Adrenal gland (tissue), 9 donors: ENCODE measurements at regions not wholly inside any gene's neighbourhood (a gene's known extent, or its start where the extent isn't known, plus 50 kb on each side); places are given as distances from the start of the nearest gene placed in this dataset.

Experiments used
- DNase-seq, 7 donors: peaks; one replicate each; pipeline ENCODE4 v3.0.0-alpha.2; 2019 to 2020
- H3K27ac ChIP-seq, 5 donors: fragments of 200-600 bp; sonication (generic) in 4 of 5; 1 replicate in 3 of 5; 2 replicates in 2 of 5; pipeline versions ENCODE4 v1.5.1 to v1.8.0; 2016 to 2020; ENCODE audit warnings: mild to moderate bottlenecking in 1 of 5
- H3K27me3 ChIP-seq: fragments of 200-600 bp; 2 replicates; pipeline ENCODE4 v1.8.0; 2021
- H3K36me3 ChIP-seq, 2 donors: fragments of 200-600 bp; replicated peaks in 1 of 2; 1 replicate in 1 of 2; 2 replicates in 1 of 2; pipeline versions ENCODE4 v1.5.1 to v1.8.0; 2018 to 2022
- H3K4me1 ChIP-seq, 2 donors: fragments of 200-600 bp; replicated peaks in 1 of 2; 1 replicate in 1 of 2; 2 replicates in 1 of 2; pipeline versions ENCODE4 v1.5.1 to v1.8.0; 2018 to 2021
- H3K4me3 ChIP-seq, 4 donors: fragments of 200-600 bp; sonication (generic) in 3 of 4; one replicate each; pipeline ENCODE4 v1.5.1; 2016 to 2018
- H3K9me3 ChIP-seq, 3 donors: fragments of 200-600 bp; sonication (generic) in 1 of 3; replicated peaks in 1 of 3; 1 replicate in 2 of 3; 2 replicates in 1 of 3; pipeline versions ENCODE4 v1.5.1 to v1.8.0; 2016 to 2021
- CTCF ChIP-seq, 6 experiments: fragments of 450-650 bp in 4 of 6; fragments of 200-600 bp in 2 of 6; sonication (generic) in 1 of 6; IDR thresholded peaks; 1 replicate in 5 of 6; 2 replicates in 1 of 6; pipeline versions ENCODE4 v1.5.1 to v1.8.0; 2016 to 2021; ENCODE audit warnings: antibody characterized with exemption in 6 of 6, mild to moderate bottlenecking in 2 of 6, moderate library complexity in 1 of 6
- POLR2A ChIP-seq, 2 donors: fragments of 450-650 bp; IDR thresholded peaks; one replicate each; pipeline ENCODE4 v1.6.1; 2017; ENCODE audit warnings: antibody characterized with exemption in 2 of 2, mild to moderate bottlenecking in 2 of 2, moderate library complexity in 1 of 2
- WGBS, 4 donors: extraction: QIAGEN DNeasy Blood & Tissue Kit in 2 of 4; methylation state at CpG; one replicate each; pipeline versions ENCODE4 v1.1.5 to v1.1.7; 2013 to 2017; 5-methylcytosine and 5-hydroxymethylcytosine counted together
- intact Hi-C, 2 donors: fragments of 100-400 bp; cut with DNase I; formaldehyde crosslinking; loops; one replicate each; pipeline versions ENCODE4 v1.14.1 to v1.15.0; 2022 to 2023
- donor health status: healthy with polysubstance abuse.
- donor health status: Bipolar disorder and iron deficiency.
- donor health status: DM: yes; HTN: yes; CAD: no.
- donor health status: DM: no; HTN: no; CAD: no.
- donor health status: DM: no; HTN: no; CAD: no.

GRCh38 chr11:127119356-127119755 is 118.8 kb upstream of the KIRREL3 start:
- H3K4me3 ChIP-seq, result no peak overlapping the region
- TF ChIP-seq POLR2A (IDR thresholded peaks at IDR 0.05), result no peak
- no peak for TF ChIP-seq CTCF (IDR thresholded peaks at IDR 0.05)
- no peaks in the 10 kb centered on the region for H3K4me1 ChIP-seq
- H3K27ac ChIP-seq, result no peak overlapping the region
- H3K27me3 ChIP-seq, result no peaks in the 10 kb centered on the region
- no peaks in the 10 kb centered on the region for H3K9me3 ChIP-seq
- no peaks in the 10 kb centered on the region for H3K36me3 ChIP-seq
- intact Hi-C loops, result no loop called here
- DNase-seq, result no peak
- WGBS, 4 donors, result 59 to 68% (median 64%) methylated on average over 4 to 5 of the region's 5 CpGs

GRCh38 chr11:127118811-127119210 is 118.2 kb upstream of the KIRREL3 start:
- no peaks in the 10 kb centered on the region for H3K4me1 ChIP-seq
- H3K27ac ChIP-seq, result no peak overlapping the region
- TF ChIP-seq POLR2A (IDR thresholded peaks at IDR 0.05), result no peak
- no peak for TF ChIP-seq CTCF (IDR thresholded peaks at IDR 0.05)
- intact Hi-C loops, result no loop called here
- H3K4me3 ChIP-seq, result no peak overlapping the region
- H3K27me3 ChIP-seq, result no peaks in the 10 kb centered on the region
- 64 to 70% (median 68%) methylated on average over 9 of the region's 9 CpGs for WGBS, 4 donors
- H3K36me3 ChIP-seq, result no peaks in the 10 kb centered on the region
- no peak for DNase-seq
- H3K9me3 ChIP-seq, result no peaks in the 10 kb centered on the region

GRCh38 chr11:127117231-127117739 is 116.7 kb upstream of the KIRREL3 start:
- Histone ChIP-seq H3K9me3 (no peaks in the 10 kb centered on the region), H3K27me3 (no peaks in the 10 kb centered on the region), H3K4me1 (no peaks in the 10 kb centered on the region), H3K27ac (no peak overlapping the region), H3K4me3 (no peak overlapping the region), H3K36me3 (no peaks in the 10 kb centered on the region)
- TF ChIP-seq CTCF (IDR thresholded peaks at IDR 0.05) (no peak), POLR2A (IDR thresholded peaks at IDR 0.05) (no peak)
- intact Hi-C loops, result no loop called here
- WGBS, 4 donors, result 40 to 69% (median 60%) methylated on average over 4 of the region's 4 CpGs
- no peak for DNase-seq

- Histone ChIP-seq H3K9me3 (no peaks in the 10 kb centered on the region), H3K27ac (no peak overlapping the region), H3K27me3 (no peaks in the 10 kb centered on the region), H3K36me3 (no peaks in the 10 kb centered on the region), H3K4me1 (no peaks in the 10 kb centered on the region), H3K4me3 (no peak overlapping the region)
- DNase-seq, result no peak
- 83 to 91% (median 85%) methylated on average over 14 to 17 of the region's 17 CpGs for WGBS, 4 donors
- intact Hi-C loops, result no loop called here
- no peak for TF ChIP-seq POLR2A (IDR thresholded peaks at IDR 0.05)
- TF ChIP-seq CTCF (IDR thresholded peaks at IDR 0.05), result no peak
These were observed 115.3 kb upstream of the KIRREL3 start for GRCh38 chr11:127115844-127116243.
